ENCODE measurements at regions not wholly inside any gene's neighbourhood (a gene's known extent, or its start where the extent isn't known, plus 50 kb on each side); places are given as distances from the start of the nearest gene placed in this dataset.
A peak's percentile ranks its signal among the peaks of the same experiment; 100 is the strongest.

GRCh38 chr6:88558981-88559380, 392.8 kb upstream of the CNR1 start:
- DNase-seq (ENCODE audit: extremely low spot score, unreplicated experiment): peak; percentile 23

GRCh38 chr6:88556663-88557062, 390.5 kb upstream of the CNR1 start:
- Mint-ChIP-seq H3K36me3 (ENCODE audit: unreplicated experiment) (no peaks in the 10 kb centered on the region), H3K27me3 (ENCODE audit: unreplicated experiment) (peaks cover 2% of the 10 kb centered on the region), H3K4me3 (ENCODE audit: unreplicated experiment) (no peak overlapping the region), H3K9me3 (ENCODE audit: unreplicated experiment) (no peaks in the 10 kb centered on the region), H3K27ac (ENCODE audit: unreplicated experiment) (no peak overlapping the region), H3K4me1 (ENCODE audit: unreplicated experiment) (no peaks in the 10 kb centered on the region)
- peak; percentile 34 for DNase-seq (ENCODE audit: extremely low spot score, unreplicated experiment)
- no peak for TF ChIP-seq CTCF (IDR thresholded peaks at IDR 0.05)

More at GRCh38 chr6:88558981-88559380, 392.8 kb upstream of the CNR1 start:
- no peaks in the 10 kb centered on the region for H3K36me3 Mint-ChIP-seq (ENCODE audit: unreplicated experiment)
- TF ChIP-seq CTCF (IDR thresholded peaks at IDR 0.05): no peak
- H3K9me3 Mint-ChIP-seq (ENCODE audit: unreplicated experiment): no peaks in the 10 kb centered on the region
- no peaks in the 10 kb centered on the region for H3K27me3 Mint-ChIP-seq (ENCODE audit: unreplicated experiment)
- H3K4me1 Mint-ChIP-seq (ENCODE audit: unreplicated experiment): no peaks in the 10 kb centered on the region
- H3K27ac Mint-ChIP-seq (ENCODE audit: unreplicated experiment): no peak overlapping the region
- no peak overlapping the region for H3K4me3 Mint-ChIP-seq (ENCODE audit: unreplicated experiment)

GRCh38 chr6:88548891-88549505, 382.9 kb upstream of the CNR1 start:
- Mint-ChIP-seq H3K27me3 (ENCODE audit: unreplicated experiment) (peaks cover 2% of the 10 kb centered on the region), H3K27ac (ENCODE audit: unreplicated experiment) (no peak overlapping the region), H3K9me3 (ENCODE audit: unreplicated experiment) (peaks cover 3% of the 10 kb centered on the region), H3K36me3 (ENCODE audit: unreplicated experiment) (no peaks in the 10 kb centered on the region), H3K4me3 (ENCODE audit: unreplicated experiment) (no peak overlapping the region), H3K4me1 (ENCODE audit: unreplicated experiment) (no peaks in the 10 kb centered on the region)
- no peak for DNase-seq (ENCODE audit: extremely low spot score, unreplicated experiment)
- no peak for TF ChIP-seq CTCF (IDR thresholded peaks at IDR 0.05)

GRCh38 chr6:88547768-88548167, 381.6 kb upstream of the CNR1 start:
- Mint-ChIP-seq H3K4me3 (ENCODE audit: unreplicated experiment) (no peak overlapping the region), H3K27ac (ENCODE audit: unreplicated experiment) (no peak overlapping the region), H3K27me3 (ENCODE audit: unreplicated experiment) (peaks cover 4% of the 10 kb centered on the region), H3K36me3 (ENCODE audit: unreplicated experiment) (no peaks in the 10 kb centered on the region), H3K9me3 (ENCODE audit: unreplicated experiment) (peaks cover 3% of the 10 kb centered on the region), H3K4me1 (ENCODE audit: unreplicated experiment) (no peaks in the 10 kb centered on the region)
- TF ChIP-seq CTCF (IDR thresholded peaks at IDR 0.05): no peak
- no peak for DNase-seq (ENCODE audit: extremely low spot score, unreplicated experiment)

GRCh38 chr6:88545991-88546390, 379.8 kb upstream of the CNR1 start:
- TF ChIP-seq CTCF (IDR thresholded peaks at IDR 0.05): no peak
- DNase-seq (ENCODE audit: extremely low spot score, unreplicated experiment): no peak
- Mint-ChIP-seq H3K9me3 (ENCODE audit: unreplicated experiment) (peaks cover 3% of the 10 kb centered on the region), H3K4me3 (ENCODE audit: unreplicated experiment) (no peak overlapping the region), H3K27me3 (ENCODE audit: unreplicated experiment) (peaks cover 2% of the 10 kb centered on the region), H3K4me1 (ENCODE audit: unreplicated experiment) (no peaks in the 10 kb centered on the region), H3K27ac (ENCODE audit: unreplicated experiment) (no peak overlapping the region), H3K36me3 (ENCODE audit: unreplicated experiment) (no peaks in the 10 kb centered on the region)
